Right lobe of liver (tissue), 6 donors: ENCODE measurements at regions not wholly inside any gene's neighbourhood (a gene's known extent, or its start where the extent isn't known, plus 50 kb on each side); places are given as distances from the start of the nearest gene placed in this dataset.

Source experiments
- ATAC-seq, 4 donors: fragments of 200-7000 bp; cut with Tn5 transposase; one replicate each; pipeline ENCODE4 v1.9.1; 2020; ENCODE audit warnings: mild to moderate bottlenecking in 4 of 4, moderate library complexity in 4 of 4
- DNase-seq, 3 donors: peaks; one replicate each; pipeline ENCODE4 v3.0.0-alpha.2; 2020
- H3K27ac ChIP-seq, 3 donors: fragments of 200-600 bp; one replicate each; pipeline ENCODE4 v1.8.0; 2022
- H3K27me3 ChIP-seq, 2 donors: fragments of 200-600 bp; one replicate each; pipeline ENCODE4 v1.8.0; 2022
- H3K36me3 ChIP-seq, 4 donors: fragments of 200-600 bp; sonication (generic) in 1 of 4; one replicate each; pipeline versions ENCODE4 v1.5.1 to v1.8.0; 2017 to 2022; ENCODE audit warnings: control low read depth in 1 of 4
- H3K4me1 ChIP-seq, 4 donors: fragments of 200-600 bp; sonication (generic) in 1 of 4; one replicate each; pipeline versions ENCODE4 v1.5.1 to v1.8.0; 2017 to 2022; ENCODE audit warnings: control low read depth in 1 of 4
- H3K4me3 ChIP-seq, 3 donors: fragments of 200-600 bp; one replicate each; pipeline ENCODE4 v1.8.0; 2022
- H3K9me3 ChIP-seq, 4 donors: fragments of 200-600 bp; sonication (generic) in 1 of 4; one replicate each; pipeline versions ENCODE4 v1.5.1 to v1.8.0; 2017 to 2022; ENCODE audit warnings: control low read depth in 1 of 4
- POLR2A ChIP-seq: fragments of 450-650 bp; IDR thresholded peaks from one replicate; pipeline ENCODE4 v1.6.1; 2017; ENCODE audit warnings: antibody characterized with exemption, mild to moderate bottlenecking
- WGBS: methylation state at CpG from one replicate; pipeline ENCODE4 v1.1.6; 2018; ENCODE audit warnings: low coverage, low lambda C conversion rate; ENCODE audit not compliant: insufficient coverage; ENCODE audit errors: missing lambda C conversion rate; 5-methylcytosine and 5-hydroxymethylcytosine counted together
- intact Hi-C, 2 donors: fragments of 100-400 bp; cut with DNase I; formaldehyde crosslinking; loops; one replicate each; pipeline versions ENCODE4 v1.11.2 to v1.14.1; 2022
- TF ChIP-seq, protein P1 (sequence below), 4 donors: fragments of 200-600 bp in 3 of 4; fragments of 450-650 bp in 1 of 4; IDR thresholded peaks; one replicate each; pipeline versions ENCODE4 v1.5.1 to v1.8.0; 2016 to 2022; ENCODE audit warnings: antibody characterized with exemption in 4 of 4, mild to moderate bottlenecking in 2 of 4
- donor health status: DM: no; HTN: yes; CAD: no.
- donor health status: DM: no; HTN: no; CAD: no.
- donor health status: DM: no; HTN: no; CAD: no.
- donor health status: DM: no; HTN: yes; CAD: no.
- donor health status: DM: no; HTN: yes; CAD: no.

GRCh38 chr2:114038710-114039109 lies 148.8 kb downstream of the ACTR3 start:
- WGBS = 56% methylated on average over 2 of the region's 3 CpGs

DNA sequence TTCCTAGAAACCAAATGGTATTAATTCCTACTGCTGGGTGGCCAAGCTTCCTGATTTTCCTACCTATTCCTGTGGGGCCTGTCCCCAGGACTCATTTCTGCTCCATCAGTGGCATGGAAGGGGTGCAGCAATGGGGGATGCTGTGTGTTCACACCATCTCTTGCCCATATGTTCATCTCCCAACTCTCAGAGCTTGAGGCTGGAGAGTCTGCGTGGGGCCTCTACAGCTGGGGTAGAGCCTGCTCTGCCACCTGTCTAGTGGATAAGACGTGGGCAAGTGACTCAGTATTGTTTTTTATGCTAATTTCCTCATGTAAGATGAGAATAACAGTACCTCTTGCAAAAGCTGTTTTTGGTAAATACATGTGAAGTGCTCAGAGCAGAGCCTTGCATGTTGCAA lies 149.8 kb downstream of the ACTR3 start:
- no peak for DNase-seq
- Histone ChIP-seq H3K9me3 (no peaks in the 10 kb centered on the region), H3K36me3 (no peaks in the 10 kb centered on the region), H3K4me3 (no peak overlapping the region), H3K4me1 (no peaks in the 10 kb centered on the region), H3K27ac (no peak overlapping the region), H3K27me3 (no peaks in the 10 kb centered on the region)
- TF ChIP-seq POLR2A = no peak
- TF ChIP-seq, protein P1, sequence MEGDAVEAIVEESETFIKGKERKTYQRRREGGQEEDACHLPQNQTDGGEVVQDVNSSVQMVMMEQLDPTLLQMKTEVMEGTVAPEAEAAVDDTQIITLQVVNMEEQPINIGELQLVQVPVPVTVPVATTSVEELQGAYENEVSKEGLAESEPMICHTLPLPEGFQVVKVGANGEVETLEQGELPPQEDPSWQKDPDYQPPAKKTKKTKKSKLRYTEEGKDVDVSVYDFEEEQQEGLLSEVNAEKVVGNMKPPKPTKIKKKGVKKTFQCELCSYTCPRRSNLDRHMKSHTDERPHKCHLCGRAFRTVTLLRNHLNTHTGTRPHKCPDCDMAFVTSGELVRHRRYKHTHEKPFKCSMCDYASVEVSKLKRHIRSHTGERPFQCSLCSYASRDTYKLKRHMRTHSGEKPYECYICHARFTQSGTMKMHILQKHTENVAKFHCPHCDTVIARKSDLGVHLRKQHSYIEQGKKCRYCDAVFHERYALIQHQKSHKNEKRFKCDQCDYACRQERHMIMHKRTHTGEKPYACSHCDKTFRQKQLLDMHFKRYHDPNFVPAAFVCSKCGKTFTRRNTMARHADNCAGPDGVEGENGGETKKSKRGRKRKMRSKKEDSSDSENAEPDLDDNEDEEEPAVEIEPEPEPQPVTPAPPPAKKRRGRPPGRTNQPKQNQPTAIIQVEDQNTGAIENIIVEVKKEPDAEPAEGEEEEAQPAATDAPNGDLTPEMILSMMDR (IDR thresholded peaks at IDR 0.05) = no peak
- no peak for ATAC-seq
- 72% methylated on average over 2 of the region's 2 CpGs for WGBS
- intact Hi-C loops = no loop called here

More at GRCh38 chr2:114038710-114039109, 148.8 kb downstream of the ACTR3 start:
- Histone ChIP-seq H3K27ac (no peak overlapping the region), H3K9me3 (no peaks in the 10 kb centered on the region), H3K4me1 (no peaks in the 10 kb centered on the region), H3K4me3 (no peak overlapping the region), H3K36me3 (no peaks in the 10 kb centered on the region), H3K27me3 (no peaks in the 10 kb centered on the region)
- TF ChIP-seq, protein P1 (IDR thresholded peaks at IDR 0.05) = no peak
- intact Hi-C loops = no loop called here
- DNase-seq (no peak), ATAC-seq (no peak)

GRCh38 chr2:114040826-114041225 lies 150.9 kb downstream of the ACTR3 start:
- Histone ChIP-seq H3K36me3 (no peaks in the 10 kb centered on the region), H3K27ac (no peak overlapping the region), H3K4me1 (no peaks in the 10 kb centered on the region), H3K4me3 (no peak overlapping the region), H3K27me3 (no peaks in the 10 kb centered on the region), H3K9me3 (no peaks in the 10 kb centered on the region)
- ATAC-seq = no peak
- intact Hi-C loops = no loop called here
- TF ChIP-seq POLR2A = no peak
- TF ChIP-seq, protein P1 (IDR thresholded peaks at IDR 0.05) = no peak
- WGBS = no CpG with 5 or more reads among the region's 7 CpGs
- DNase-seq = no peak

- DNase-seq = no peak
- no peak for ATAC-seq
- H3K27ac ChIP-seq = no peak overlapping the region
- 83% methylated on average over 2 of the region's 5 CpGs for WGBS
- no peaks in the 10 kb centered on the region for H3K9me3 ChIP-seq
- H3K4me1 ChIP-seq = no peaks in the 10 kb centered on the region
- intact Hi-C loops = no loop called here
- no peaks in the 10 kb centered on the region for H3K27me3 ChIP-seq
- no peak overlapping the region for H3K4me3 ChIP-seq
- TF ChIP-seq, protein P1 (IDR thresholded peaks at IDR 0.05) = no peak
- no peak for TF ChIP-seq POLR2A
- no peaks in the 10 kb centered on the region for H3K36me3 ChIP-seq
Measured at GRCh38 chr2:114044985-114045384, 155.1 kb downstream of the ACTR3 start.

DNA sequence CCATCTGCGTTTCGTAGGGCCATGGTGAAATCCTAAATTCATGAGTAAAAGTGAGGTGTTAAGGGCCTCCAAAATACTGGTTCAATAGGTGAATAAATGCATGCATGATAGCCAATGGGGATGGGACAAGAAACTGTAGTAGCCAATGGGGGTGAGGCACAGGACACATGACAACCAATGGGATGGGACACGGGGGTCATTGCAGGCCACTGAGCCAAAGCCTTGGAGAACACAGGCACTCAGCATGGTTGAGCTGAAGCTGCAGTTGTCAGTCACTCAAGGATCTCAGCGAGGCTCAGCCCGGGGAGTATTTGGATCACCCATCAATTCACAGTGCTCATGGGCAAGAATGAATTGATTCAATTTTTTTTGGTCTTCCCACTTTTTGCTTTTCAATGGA lies 156.5 kb downstream of the ACTR3 start:
- no peaks in the 10 kb centered on the region for H3K36me3 ChIP-seq
- H3K27me3 ChIP-seq = no peaks in the 10 kb centered on the region
- H3K4me3 ChIP-seq = no peak overlapping the region
- H3K9me3 ChIP-seq = no peaks in the 10 kb centered on the region
- 86% methylated on average over 4 of the region's 5 CpGs for WGBS
- no peaks in the 10 kb centered on the region for H3K4me1 ChIP-seq
- ATAC-seq (no peak), DNase-seq (no peak)
- TF ChIP-seq, protein P1 (IDR thresholded peaks at IDR 0.05) = no peak
- no peak for TF ChIP-seq POLR2A
- intact Hi-C loops = no loop called here
- H3K27ac ChIP-seq = no peak overlapping the region
